ENCODE measurements at regions not wholly inside any gene's neighbourhood (a gene's known extent, or its start where the extent isn't known, plus 50 kb on each side); places are given as distances from the start of the nearest gene placed in this dataset.

DNA sequence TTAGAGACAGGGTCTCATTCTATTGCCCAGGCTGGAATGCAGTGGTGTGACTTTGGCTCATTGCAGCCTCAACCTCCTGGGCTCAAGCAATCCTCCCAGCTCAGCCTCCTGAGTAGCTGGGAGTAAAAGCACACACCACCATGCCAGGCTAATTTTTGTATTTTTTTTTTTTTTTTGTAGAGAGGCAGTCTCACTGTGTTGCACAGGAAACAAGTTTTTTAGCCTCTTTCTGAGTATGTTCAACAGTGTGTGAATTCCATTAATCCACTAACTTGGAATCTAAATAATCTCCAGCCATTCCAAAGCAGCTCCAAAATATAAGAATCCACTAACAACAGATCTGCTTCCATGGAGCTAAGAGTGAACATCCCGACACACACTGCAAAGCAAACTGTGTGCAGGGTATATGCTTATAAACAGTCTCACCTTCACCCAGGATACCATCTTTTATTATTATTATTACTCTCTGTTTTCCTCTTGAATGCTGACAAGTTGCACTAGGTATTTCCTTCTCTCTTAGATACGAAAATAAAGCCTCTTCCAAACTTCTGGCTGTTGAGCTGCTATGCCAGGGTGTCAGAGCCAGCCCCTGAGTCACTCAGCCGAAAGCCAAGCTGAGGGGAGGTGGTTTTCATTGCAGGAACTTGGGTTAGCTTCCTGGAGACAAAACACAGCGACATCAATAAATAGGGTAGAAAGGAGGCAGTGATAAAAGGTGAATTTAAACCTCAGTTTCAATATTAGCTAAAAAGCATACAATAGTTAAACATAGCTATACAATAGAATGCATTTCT, 264.9 kb downstream of the HIVEP2 start:
- no peaks in the 10 kb centered on the region for H3K9me3 Mint-ChIP-seq (ENCODE audit: unreplicated experiment)
- H3K27me3 Mint-ChIP-seq (ENCODE audit: unreplicated experiment), result peaks cover 43% of the 10 kb centered on the region
- no peak overlapping the region for H3K27ac Mint-ChIP-seq (ENCODE audit: unreplicated experiment)
- no peak for DNase-seq (ENCODE audit: extremely low spot score, unreplicated experiment)
- H3K36me3 Mint-ChIP-seq (ENCODE audit: unreplicated experiment), result no peaks in the 10 kb centered on the region
- TF ChIP-seq, protein P1, sequence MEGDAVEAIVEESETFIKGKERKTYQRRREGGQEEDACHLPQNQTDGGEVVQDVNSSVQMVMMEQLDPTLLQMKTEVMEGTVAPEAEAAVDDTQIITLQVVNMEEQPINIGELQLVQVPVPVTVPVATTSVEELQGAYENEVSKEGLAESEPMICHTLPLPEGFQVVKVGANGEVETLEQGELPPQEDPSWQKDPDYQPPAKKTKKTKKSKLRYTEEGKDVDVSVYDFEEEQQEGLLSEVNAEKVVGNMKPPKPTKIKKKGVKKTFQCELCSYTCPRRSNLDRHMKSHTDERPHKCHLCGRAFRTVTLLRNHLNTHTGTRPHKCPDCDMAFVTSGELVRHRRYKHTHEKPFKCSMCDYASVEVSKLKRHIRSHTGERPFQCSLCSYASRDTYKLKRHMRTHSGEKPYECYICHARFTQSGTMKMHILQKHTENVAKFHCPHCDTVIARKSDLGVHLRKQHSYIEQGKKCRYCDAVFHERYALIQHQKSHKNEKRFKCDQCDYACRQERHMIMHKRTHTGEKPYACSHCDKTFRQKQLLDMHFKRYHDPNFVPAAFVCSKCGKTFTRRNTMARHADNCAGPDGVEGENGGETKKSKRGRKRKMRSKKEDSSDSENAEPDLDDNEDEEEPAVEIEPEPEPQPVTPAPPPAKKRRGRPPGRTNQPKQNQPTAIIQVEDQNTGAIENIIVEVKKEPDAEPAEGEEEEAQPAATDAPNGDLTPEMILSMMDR (IDR thresholded peaks at IDR 0.05), result no peak
- H3K4me1 Mint-ChIP-seq (ENCODE audit: unreplicated experiment), result no peaks in the 10 kb centered on the region
- no peak overlapping the region for H3K4me3 Mint-ChIP-seq (ENCODE audit: unreplicated experiment)

DNA sequence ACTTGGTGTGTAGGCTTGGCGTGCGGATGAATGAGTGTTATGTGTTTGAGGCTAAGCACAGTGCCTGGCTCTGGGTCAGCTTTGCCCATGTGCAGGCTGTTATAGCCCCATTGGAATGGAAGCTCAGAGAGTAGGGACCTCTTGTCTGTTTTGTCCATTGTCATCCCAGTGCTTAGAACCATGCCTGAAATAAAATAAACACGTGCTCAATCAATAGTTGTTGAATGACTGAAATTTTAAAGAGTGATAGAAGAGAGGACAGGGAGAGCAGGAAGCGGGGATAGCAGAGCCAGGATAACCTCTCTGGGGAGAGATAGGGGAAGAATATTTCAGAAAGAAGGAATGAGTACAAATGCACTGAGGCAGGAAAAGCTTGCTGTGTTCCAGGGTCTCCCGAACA, 263.9 kb downstream of the HIVEP2 start:
- H3K27ac Mint-ChIP-seq (ENCODE audit: unreplicated experiment), result no peak overlapping the region
- peaks cover 33% of the 10 kb centered on the region for H3K27me3 Mint-ChIP-seq (ENCODE audit: unreplicated experiment)
- H3K4me1 Mint-ChIP-seq (ENCODE audit: unreplicated experiment), result no peaks in the 10 kb centered on the region
- TF ChIP-seq, protein P1 (IDR thresholded peaks at IDR 0.05), result no peak
- no peaks in the 10 kb centered on the region for H3K9me3 Mint-ChIP-seq (ENCODE audit: unreplicated experiment)
- no peaks in the 10 kb centered on the region for H3K36me3 Mint-ChIP-seq (ENCODE audit: unreplicated experiment)
- no peak overlapping the region for H3K4me3 Mint-ChIP-seq (ENCODE audit: unreplicated experiment)
- no peak for DNase-seq (ENCODE audit: extremely low spot score, unreplicated experiment)

DNA sequence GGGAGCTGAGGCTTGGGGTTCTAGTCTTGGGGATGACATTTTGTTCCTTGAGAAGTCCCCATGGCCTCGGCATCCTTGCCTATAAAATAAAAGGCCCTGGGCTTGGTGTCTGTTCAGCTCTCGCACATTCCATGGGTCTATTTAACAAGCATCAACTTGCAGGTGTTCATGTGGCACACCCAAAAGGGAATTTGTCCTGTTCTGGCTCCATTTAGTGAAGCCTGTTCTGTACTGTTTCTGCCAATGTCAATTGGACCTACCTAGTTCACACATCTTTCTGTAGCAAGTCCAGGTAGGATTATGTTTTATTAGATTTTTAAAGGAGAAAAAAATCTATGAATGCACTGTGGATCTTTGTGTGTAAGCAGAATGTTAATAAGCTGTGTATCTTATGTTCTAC, 262.0 kb downstream of the HIVEP2 start:
- no peaks in the 10 kb centered on the region for H3K4me1 Mint-ChIP-seq (ENCODE audit: unreplicated experiment)
- TF ChIP-seq, protein P1 (IDR thresholded peaks at IDR 0.05), result no peak
- no peaks in the 10 kb centered on the region for H3K9me3 Mint-ChIP-seq (ENCODE audit: unreplicated experiment)
- H3K36me3 Mint-ChIP-seq (ENCODE audit: unreplicated experiment), result no peaks in the 10 kb centered on the region
- H3K4me3 Mint-ChIP-seq (ENCODE audit: unreplicated experiment), result no peak overlapping the region
- no peak for DNase-seq (ENCODE audit: extremely low spot score, unreplicated experiment)
- no peak overlapping the region for H3K27ac Mint-ChIP-seq (ENCODE audit: unreplicated experiment)
- peaks cover 17% of the 10 kb centered on the region for H3K27me3 Mint-ChIP-seq (ENCODE audit: unreplicated experiment)

DNA sequence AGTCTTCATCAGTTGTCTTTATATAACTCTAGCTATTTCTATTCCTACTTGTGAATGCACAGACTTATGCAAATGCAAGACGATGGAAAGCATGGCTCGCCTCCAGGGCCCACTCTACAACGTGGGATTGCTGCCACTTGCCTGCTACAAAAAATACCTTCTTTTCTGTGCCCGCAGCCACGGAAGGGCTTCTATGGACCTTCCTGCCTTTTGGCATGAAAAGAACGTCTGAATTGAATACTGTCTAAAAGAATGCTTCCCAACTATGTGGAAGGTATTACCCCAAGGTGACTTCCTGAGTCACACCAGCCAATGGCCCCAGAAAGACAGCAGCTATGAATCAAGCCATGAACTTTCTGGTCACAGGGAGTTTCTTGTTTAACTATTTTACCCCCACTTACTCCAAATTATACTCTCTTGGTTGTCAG, 261.2 kb downstream of the HIVEP2 start:
- TF ChIP-seq, protein P1 (IDR thresholded peaks at IDR 0.05), result no peak
- no peak for DNase-seq (ENCODE audit: extremely low spot score, unreplicated experiment)
- Mint-ChIP-seq H3K4me3 (ENCODE audit: unreplicated experiment) (no peak overlapping the region), H3K9me3 (ENCODE audit: unreplicated experiment) (no peaks in the 10 kb centered on the region), H3K27me3 (ENCODE audit: unreplicated experiment) (peaks cover 10% of the 10 kb centered on the region), H3K27ac (ENCODE audit: unreplicated experiment) (no peak overlapping the region), H3K36me3 (ENCODE audit: unreplicated experiment) (no peaks in the 10 kb centered on the region), H3K4me1 (ENCODE audit: unreplicated experiment) (no peaks in the 10 kb centered on the region)

DNA sequence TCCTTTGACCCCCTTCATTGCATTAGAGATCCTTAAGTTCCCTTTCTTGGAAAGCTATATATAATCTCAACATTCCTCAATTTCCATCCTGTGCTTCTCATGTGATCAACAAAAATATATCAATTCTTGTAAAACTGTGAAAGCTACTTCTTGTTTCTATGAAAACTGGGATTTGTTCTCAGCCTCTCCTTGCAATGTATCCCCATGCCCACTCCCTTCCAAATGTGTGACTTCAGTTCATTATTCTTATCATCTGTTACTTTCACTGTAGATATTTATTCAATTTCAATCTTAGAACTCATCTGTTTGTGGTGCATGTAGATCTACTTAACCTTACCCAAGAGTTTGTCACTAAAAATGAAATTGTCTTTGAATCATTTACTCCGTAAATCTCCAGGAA, 260.6 kb downstream of the HIVEP2 start:
- no peaks in the 10 kb centered on the region for H3K9me3 Mint-ChIP-seq (ENCODE audit: unreplicated experiment)
- H3K27me3 Mint-ChIP-seq (ENCODE audit: unreplicated experiment), result peaks cover 7% of the 10 kb centered on the region
- TF ChIP-seq, protein P1 (IDR thresholded peaks at IDR 0.05), result no peak
- no peak overlapping the region for H3K27ac Mint-ChIP-seq (ENCODE audit: unreplicated experiment)
- no peaks in the 10 kb centered on the region for H3K36me3 Mint-ChIP-seq (ENCODE audit: unreplicated experiment)
- no peak for DNase-seq (ENCODE audit: extremely low spot score, unreplicated experiment)
- no peaks in the 10 kb centered on the region for H3K4me1 Mint-ChIP-seq (ENCODE audit: unreplicated experiment)
- H3K4me3 Mint-ChIP-seq (ENCODE audit: unreplicated experiment), result no peak overlapping the region
